Erythroblast (primary cell): ENCODE measurements at regions not wholly inside any gene's neighbourhood (a gene's known extent, or its start where the extent isn't known, plus 50 kb on each side); places are given as distances from the start of the nearest gene placed in this dataset.

Experiments used
- GATA1 ChIP-seq: IDR thresholded peaks from 2 replicates; pipeline ENCODE4 v1.6.1; 2011; ENCODE audit warnings: low read depth, mild to moderate bottlenecking, control low read depth, low read length, moderate library complexity
- POLR2A ChIP-seq: IDR thresholded peaks from 2 replicates; pipeline ENCODE4 v1.6.1; 2011; ENCODE audit warnings: mild to moderate bottlenecking, low read length

- no peak for TF ChIP-seq POLR2A
- TF ChIP-seq GATA1: no peak
Observed at GRCh38 chr4:22030307-22030706, 81.7 kb upstream of the KCNIP4 start.
